ENCODE measurements at regions not wholly inside any gene's neighbourhood (a gene's known extent, or its start where the extent isn't known, plus 50 kb on each side); places are given as distances from the start of the nearest gene placed in this dataset.
A peak's percentile ranks its signal among the peaks of the same experiment; 100 is the strongest.
"Not testable (repeated sequence)": the region's sequence is repeated elsewhere in the genome, so short reads cannot be mapped to it uniquely, and the experiment has no call there.

- H3K4me1 Mint-ChIP-seq = peaks cover 5% of the 10 kb centered on the region
- H3K9me3 Mint-ChIP-seq = peaks cover 1% of the 10 kb centered on the region
- no peak overlapping the region for H3K4me3 Mint-ChIP-seq
- H3K27me3 Mint-ChIP-seq = peaks cover 26% of the 10 kb centered on the region
- no peaks in the 10 kb centered on the region for H3K36me3 Mint-ChIP-seq
- H3K27ac Mint-ChIP-seq = no peak overlapping the region
- no peak for DNase-seq
These were observed 50.8 kb upstream of the MBOAT1 start for GRCh38 chr6:20263059-20263458.

DNA sequence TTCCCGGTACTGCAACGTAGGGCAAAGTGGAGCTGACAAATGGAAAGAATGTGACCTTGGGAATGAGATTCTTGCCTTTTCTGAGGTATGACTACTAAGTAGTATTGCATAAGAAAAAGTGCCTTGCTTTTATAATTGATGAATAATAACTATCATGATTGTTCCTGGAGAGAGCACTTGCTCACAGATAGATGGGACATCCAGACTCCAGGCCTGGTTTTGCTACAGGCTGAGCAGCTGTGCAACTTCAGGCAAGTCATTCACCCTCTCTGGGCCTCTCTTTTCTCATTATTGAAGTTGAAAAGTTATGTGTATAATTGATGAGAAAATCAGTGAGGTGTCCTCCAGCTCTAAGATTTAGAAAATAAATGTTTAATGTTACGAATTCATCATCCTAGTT lies 53.6 kb upstream of the MBOAT1 start:
- Mint-ChIP-seq H3K27ac (no peak overlapping the region), H3K4me3 (no peak overlapping the region), H3K9me3 (peaks cover 1% of the 10 kb centered on the region), H3K4me1 (peaks cover 5% of the 10 kb centered on the region), H3K36me3 (no peaks in the 10 kb centered on the region), H3K27me3 (peaks cover 25% of the 10 kb centered on the region)
- DNase-seq = no peak

- Mint-ChIP-seq H3K4me1 (peaks cover 5% of the 10 kb centered on the region), H3K36me3 (no peaks in the 10 kb centered on the region), H3K9me3 (peaks cover 1% of the 10 kb centered on the region), H3K27ac (no peak overlapping the region), H3K27me3 (peaks cover 16% of the 10 kb centered on the region), H3K4me3 (no peak overlapping the region)
- no peak for DNase-seq
These were observed 54.8 kb upstream of the MBOAT1 start for GRCh38 chr6:20266851-20267608.

DNA sequence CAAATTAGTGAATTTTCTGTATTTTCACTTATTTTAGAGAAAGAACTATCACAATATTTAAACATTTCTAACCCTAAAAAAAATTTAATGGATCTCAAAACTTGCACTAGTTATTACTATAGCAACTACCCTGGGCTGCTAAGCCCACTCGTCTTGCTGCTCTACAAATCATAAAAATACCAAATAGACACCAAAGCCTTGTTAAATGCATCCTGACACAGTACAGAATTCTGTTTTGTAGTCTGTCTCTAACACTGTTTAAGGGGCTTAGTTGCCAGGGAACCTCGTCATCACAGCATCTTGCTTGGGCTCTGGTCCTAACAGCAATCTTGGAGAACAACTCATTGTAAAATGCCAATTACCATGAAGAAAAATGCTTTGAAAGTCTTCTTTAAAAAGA lies 56.9 kb upstream of the MBOAT1 start:
- Mint-ChIP-seq H3K4me1 (peaks cover 5% of the 10 kb centered on the region), H3K4me3 (no peak overlapping the region), H3K27me3 (peaks cover 4% of the 10 kb centered on the region), H3K9me3 (peaks cover 1% of the 10 kb centered on the region), H3K27ac (no peak overlapping the region), H3K36me3 (no peaks in the 10 kb centered on the region)
- no peak for DNase-seq

DNA sequence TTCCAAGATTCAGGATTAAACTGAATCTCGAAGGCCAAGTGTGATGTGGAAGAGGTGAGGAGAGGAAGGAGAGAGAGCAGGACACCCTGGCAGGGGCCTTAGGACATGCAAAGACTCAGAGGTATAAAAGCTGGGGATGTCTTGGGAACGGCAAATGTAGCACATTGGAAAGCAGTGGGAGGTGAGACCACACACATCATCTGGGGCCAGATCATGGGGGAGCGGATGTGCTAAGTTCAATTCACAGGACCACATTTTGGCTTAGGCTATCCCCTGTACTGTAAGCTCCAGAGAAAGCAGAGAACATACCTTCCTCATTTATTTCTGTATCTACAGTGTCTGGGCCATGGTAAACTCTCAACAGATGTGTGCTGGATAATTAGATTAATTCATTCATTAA lies 59.5 kb upstream of the MBOAT1 start:
- peaks cover 5% of the 10 kb centered on the region for H3K4me1 Mint-ChIP-seq

GRCh38 chr6:20274137-20274536 lies 61.9 kb upstream of the MBOAT1 start:
- Mint-ChIP-seq H3K4me1 (no peaks in the 10 kb centered on the region), H3K9me3 (no peaks in the 10 kb centered on the region), H3K36me3 (no peaks in the 10 kb centered on the region), H3K4me3 (no peak overlapping the region), H3K27me3 (peaks cover 20% of the 10 kb centered on the region), H3K27ac (no peak overlapping the region)
- DNase-seq = no peak

More for the DNA sequence above, 59.5 kb upstream of the MBOAT1 start:
- Mint-ChIP-seq H3K9me3 (no peaks in the 10 kb centered on the region), H3K27ac (no peak overlapping the region), H3K27me3 (no peaks in the 10 kb centered on the region), H3K4me3 (no peak overlapping the region), H3K36me3 (no peaks in the 10 kb centered on the region)
- no peak for DNase-seq

DNA sequence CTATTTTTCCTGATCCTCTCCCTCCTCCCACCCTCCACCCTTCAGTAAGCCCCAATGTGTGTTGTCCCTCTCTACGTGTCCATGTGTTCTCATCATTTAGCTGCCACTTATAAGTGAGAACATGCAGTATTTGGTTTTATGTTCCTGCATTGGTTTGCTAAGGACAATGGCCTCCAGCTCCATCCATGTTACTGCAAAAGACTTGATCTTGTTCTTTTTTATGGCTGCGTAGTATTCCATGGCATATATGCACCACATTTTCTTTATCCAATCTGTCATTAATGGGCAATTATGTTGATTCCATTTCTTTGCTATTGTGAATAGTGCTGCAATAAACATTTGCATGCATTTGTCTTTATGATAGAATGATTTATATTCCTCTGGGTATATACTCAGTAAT lies 63.6 kb upstream of the MBOAT1 start:
- not testable (repeated sequence) for H3K27ac Mint-ChIP-seq, H3K4me1 Mint-ChIP-seq, H3K9me3 Mint-ChIP-seq, DNase-seq, H3K36me3 Mint-ChIP-seq, H3K4me3 Mint-ChIP-seq
- H3K27me3 Mint-ChIP-seq = peaks cover 32% of the 10 kb centered on the region

DNA sequence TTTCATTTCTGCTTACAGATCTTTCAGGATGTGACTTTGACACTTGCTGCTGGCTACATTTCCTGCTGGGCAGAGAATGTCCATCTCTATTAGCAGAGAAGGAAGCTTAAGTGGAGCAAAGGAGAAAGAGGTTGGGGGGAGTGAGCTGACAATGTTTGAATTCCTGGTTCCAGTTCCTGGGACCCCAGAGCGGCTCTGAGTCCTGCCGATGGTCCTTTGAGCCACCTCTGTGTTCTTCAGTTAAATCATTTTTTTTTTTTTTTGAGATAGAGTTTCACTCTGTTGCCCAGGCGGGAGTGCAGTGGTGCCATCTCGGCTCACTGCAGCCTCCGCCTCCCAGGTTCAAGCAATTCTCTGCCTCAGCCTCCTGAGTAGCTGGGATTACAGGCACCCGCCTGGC lies 65.5 kb upstream of the MBOAT1 start:
- not testable (repeated sequence) for H3K36me3 Mint-ChIP-seq, H3K9me3 Mint-ChIP-seq, H3K27ac Mint-ChIP-seq, H3K4me1 Mint-ChIP-seq, H3K4me3 Mint-ChIP-seq, DNase-seq
- peaks cover 47% of the 10 kb centered on the region for H3K27me3 Mint-ChIP-seq

DNA sequence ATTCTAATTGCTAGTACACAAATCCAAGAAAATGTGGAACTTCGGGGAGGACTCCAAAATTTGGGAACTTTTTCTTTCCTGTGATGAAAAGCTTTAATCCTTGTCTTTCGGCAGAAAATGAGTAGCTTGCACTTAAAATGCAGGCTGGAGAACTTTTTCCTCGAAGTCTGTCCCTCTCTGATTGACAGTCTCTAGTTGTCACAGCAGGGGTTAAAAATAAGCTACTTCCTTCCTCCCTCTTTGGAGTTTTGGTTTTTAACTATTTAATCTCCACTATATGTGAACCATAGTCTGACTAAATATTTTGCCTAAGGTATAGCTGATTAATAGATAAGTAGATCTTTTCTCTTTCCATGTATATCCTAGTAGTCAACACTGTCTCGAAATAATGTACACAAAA lies 66.8 kb upstream of the MBOAT1 start:
- Mint-ChIP-seq H3K9me3 (peaks cover 5% of the 10 kb centered on the region), H3K27me3 (peaks cover 60% of the 10 kb centered on the region), H3K4me3 (no peak overlapping the region), H3K36me3 (no peaks in the 10 kb centered on the region), H3K4me1 (no peaks in the 10 kb centered on the region), H3K27ac (no peak overlapping the region)
- DNase-seq = no peak

DNA sequence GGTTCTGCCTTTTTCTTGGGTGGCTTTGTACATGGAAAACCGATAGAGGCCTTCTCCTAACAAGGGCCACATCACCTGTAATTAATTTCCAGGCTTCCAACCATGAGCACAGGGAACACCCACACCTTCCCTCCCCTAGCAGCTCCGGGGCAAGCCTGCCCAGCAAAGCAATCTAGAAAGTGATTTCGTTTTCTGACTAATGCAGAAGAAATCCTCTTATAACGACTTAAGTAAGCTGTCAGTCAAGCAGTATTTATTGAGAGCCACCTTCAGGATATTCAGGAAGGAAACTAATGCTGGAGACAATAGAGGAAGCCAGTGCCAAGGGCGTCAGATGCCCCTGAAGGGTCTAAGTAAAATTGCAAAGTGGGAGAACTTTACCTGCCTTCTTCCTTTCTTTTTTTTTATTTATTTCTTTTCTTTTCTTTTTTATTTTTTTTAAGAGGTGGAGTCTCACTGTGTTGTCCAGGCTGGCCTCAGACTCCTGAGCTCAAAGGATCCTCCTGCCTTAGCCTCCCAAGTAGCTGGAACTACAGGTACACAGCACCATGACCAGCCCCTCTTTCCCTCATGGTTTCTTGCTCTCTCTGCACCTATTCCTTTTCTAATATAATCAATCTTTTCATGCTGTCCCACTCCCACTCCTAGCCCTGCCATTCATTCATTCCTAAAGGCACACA lies 67.5 kb upstream of the MBOAT1 start:
- DNase-seq = no peak
- Mint-ChIP-seq H3K4me3 (no peak overlapping the region), H3K4me1 (no peaks in the 10 kb centered on the region), H3K27ac (no peak overlapping the region), H3K27me3 (peaks cover 61% of the 10 kb centered on the region), H3K9me3 (peaks cover 5% of the 10 kb centered on the region), H3K36me3 (no peaks in the 10 kb centered on the region)

DNA sequence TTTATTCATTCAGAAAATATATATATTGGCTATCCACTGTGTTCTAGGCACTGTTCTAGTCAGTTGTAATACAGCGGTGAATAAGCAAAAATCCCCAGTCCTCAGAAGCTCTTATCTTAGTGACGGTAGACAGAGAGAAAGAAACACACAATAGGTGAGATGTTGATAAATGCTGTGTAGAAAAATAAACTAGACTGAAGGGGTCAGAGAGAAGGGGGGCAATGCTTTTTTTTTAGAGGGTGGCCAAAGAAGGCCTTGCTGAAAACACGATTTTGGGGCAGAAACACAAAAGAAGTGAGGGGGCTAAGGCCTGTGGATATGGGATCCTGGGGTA lies 68.0 kb upstream of the MBOAT1 start:
- Mint-ChIP-seq H3K36me3 (no peaks in the 10 kb centered on the region), H3K27me3 (peaks cover 61% of the 10 kb centered on the region), H3K4me1 (no peaks in the 10 kb centered on the region), H3K4me3 (no peak overlapping the region), H3K9me3 (peaks cover 5% of the 10 kb centered on the region), H3K27ac (no peak overlapping the region)
- DNase-seq = no peak

- Mint-ChIP-seq H3K36me3 (no peaks in the 10 kb centered on the region), H3K27ac (no peak overlapping the region), H3K9me3 (peaks cover 5% of the 10 kb centered on the region), H3K27me3 (peaks cover 39% of the 10 kb centered on the region), H3K4me3 (no peak overlapping the region), H3K4me1 (no peaks in the 10 kb centered on the region)
- DNase-seq = no peak
These were observed 72.4 kb upstream of the MBOAT1 start for GRCh38 chr6:20284672-20285071.

DNA sequence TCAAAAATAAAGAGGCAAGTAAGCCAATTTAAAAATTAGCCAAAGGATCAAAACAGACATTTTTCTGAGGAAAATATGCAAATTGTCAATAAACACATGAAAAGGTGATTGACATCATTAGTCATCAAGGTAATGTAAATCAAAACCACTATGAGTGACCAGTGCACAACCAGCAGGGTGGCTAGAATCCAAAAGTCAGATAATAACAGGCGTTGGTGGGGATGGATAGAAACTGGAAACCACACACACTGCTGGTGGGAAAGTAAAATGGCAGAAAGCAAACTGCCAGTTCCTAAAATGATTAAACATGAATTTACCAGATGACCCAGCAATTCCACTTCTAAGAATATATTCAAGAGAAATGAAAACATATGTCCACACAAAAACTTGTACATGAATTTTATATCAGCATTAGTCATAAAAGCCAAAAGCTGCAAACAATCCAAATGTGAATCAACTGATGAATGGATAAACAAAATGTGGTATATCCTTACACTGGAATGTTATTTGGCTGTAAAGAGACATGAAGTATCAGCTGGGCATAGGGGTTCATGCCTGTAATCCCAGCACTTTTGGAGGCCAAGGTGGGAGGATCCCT lies 74.8 kb upstream of the MBOAT1 start:
- Mint-ChIP-seq H3K4me1 (peaks cover 6% of the 10 kb centered on the region), H3K36me3 (no peaks in the 10 kb centered on the region), H3K27me3 (peaks cover 19% of the 10 kb centered on the region), H3K27ac (no peak overlapping the region), H3K9me3 (peaks cover 3% of the 10 kb centered on the region), H3K4me3 (no peak overlapping the region)
- DNase-seq = no peak

DNA sequence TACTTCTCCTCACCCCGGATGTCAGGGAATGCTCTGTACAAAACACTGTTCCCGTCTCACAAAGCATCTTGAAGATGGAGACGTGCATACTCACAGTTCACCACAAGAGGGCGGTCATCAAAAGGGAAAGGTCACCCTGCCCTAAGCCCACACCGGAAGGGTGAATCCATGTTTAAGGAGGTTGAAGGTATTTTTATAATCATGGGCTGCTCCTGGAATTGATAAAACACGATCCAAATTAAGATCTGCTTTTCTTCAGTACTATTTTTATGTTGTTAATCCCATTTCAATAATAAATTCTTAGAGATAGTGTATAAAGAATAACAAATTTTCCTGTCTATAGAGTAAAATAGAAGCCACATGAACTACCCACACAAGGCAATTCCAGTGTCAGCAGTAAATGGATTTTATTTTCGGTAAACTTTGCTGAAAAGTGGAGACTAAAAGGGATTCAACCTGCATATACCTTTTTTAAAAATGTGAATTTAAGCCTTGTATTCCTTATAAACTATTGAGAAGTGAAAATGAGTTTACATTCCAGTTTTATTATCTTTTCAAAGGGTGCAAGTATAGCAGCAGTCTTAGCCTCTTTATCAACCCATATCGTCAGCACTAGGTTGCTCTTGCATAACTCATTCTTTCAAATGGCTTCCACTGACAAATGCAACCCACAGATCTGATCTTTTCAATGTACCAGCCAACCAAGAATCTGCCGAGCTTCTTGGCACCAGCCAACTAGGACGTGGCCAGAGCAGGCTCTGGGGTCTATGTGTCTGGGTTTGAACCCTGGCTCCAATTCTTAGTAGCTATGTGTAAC lies 79.7 kb upstream of the MBOAT1 start:
- H3K36me3 Mint-ChIP-seq = no peaks in the 10 kb centered on the region
- no peak overlapping the region for H3K4me3 Mint-ChIP-seq

GRCh38 chr6:20292905-20293304 lies 80.6 kb upstream of the MBOAT1 start:
- H3K4me1 Mint-ChIP-seq = peaks cover 20% of the 10 kb centered on the region
- no peak overlapping the region for H3K27ac Mint-ChIP-seq
- H3K4me3 Mint-ChIP-seq = no peak overlapping the region
- no peaks in the 10 kb centered on the region for H3K9me3 Mint-ChIP-seq
- DNase-seq = no peak
- no peaks in the 10 kb centered on the region for H3K36me3 Mint-ChIP-seq
- H3K27me3 Mint-ChIP-seq = no peaks in the 10 kb centered on the region

More for the DNA sequence above, 79.7 kb upstream of the MBOAT1 start:
- Mint-ChIP-seq H3K4me1 (peaks cover 20% of the 10 kb centered on the region), H3K27me3 (no peaks in the 10 kb centered on the region), H3K27ac (no peak overlapping the region), H3K9me3 (no peaks in the 10 kb centered on the region)
- peak; percentile 61 for DNase-seq

Measured in activated naive CD8-positive, alpha-beta T cell treated with anti-CD3 and anti-CD28 coated beads for 36 hours (primary cell).